DOHH2 (cell line): ENCODE measurements at regions not wholly inside any gene's neighbourhood (a gene's known extent, or its start where the extent isn't known, plus 50 kb on each side); places are given as distances from the start of the nearest gene placed in this dataset.

Experiments
- H3F3A ChIP-seq: fragments of 200-600 bp; sonication (generic), shearing (Covaris generic); 2 replicates; pipeline ENCODE4 v1.6.0; 2016; ENCODE audit warnings: antibody characterized with exemption, mild to moderate bottlenecking; ENCODE audit not compliant: control insufficient read depth, insufficient read depth
- H3K27ac ChIP-seq: fragments of 200-600 bp; sonication (generic); 2 replicates; pipeline ENCODE4 v1.5.1; 2014; ENCODE audit warnings: low read depth, mild to moderate bottlenecking, low read length, moderate library complexity
- H3K27me3 ChIP-seq: fragments of 200-600 bp; sonication (generic); 2 replicates; pipeline ENCODE4 v1.6.1; 2014; ENCODE audit warnings: mild to moderate bottlenecking, low read length, mixed read lengths; ENCODE audit not compliant: control insufficient read depth
- H3K36me3 ChIP-seq: fragments of 200-600 bp; sonication (generic); 2 replicates; pipeline ENCODE4 v1.6.1; 2014; ENCODE audit warnings: mild to moderate bottlenecking, low read length, moderate library complexity, mixed read lengths; ENCODE audit not compliant: control insufficient read depth
- H3K4me1 ChIP-seq: fragments of 200-600 bp; sonication (generic); 2 replicates; pipeline ENCODE4 v1.6.1; 2014; ENCODE audit warnings: mild to moderate bottlenecking, low read length, mixed read lengths; ENCODE audit not compliant: control insufficient read depth
- H3K4me2 ChIP-seq: fragments of 200-600 bp; sonication (generic); 2 replicates; pipeline ENCODE4 v1.6.0; 2014; ENCODE audit warnings: mild to moderate bottlenecking, low read length, moderate library complexity
- H3K4me3 ChIP-seq: fragments of 200-600 bp; sonication (generic); 2 replicates; pipeline ENCODE4 v1.5.1; 2014; ENCODE audit warnings: mild to moderate bottlenecking, low read length, mixed read lengths
- H3K79me2 ChIP-seq: fragments of 200-600 bp; sonication (generic); 2 replicates; pipeline ENCODE4 v1.6.1; 2014; ENCODE audit warnings: mild to moderate bottlenecking, low read length, mixed read lengths; ENCODE audit not compliant: control insufficient read depth
- H3K9me2 ChIP-seq: fragments of 200-600 bp; sonication (generic); replicated peaks from 2 replicates; pipeline ENCODE4 v1.6.1; 2014; ENCODE audit warnings: mild to moderate bottlenecking, low read length, mixed read lengths; ENCODE audit not compliant: control insufficient read depth
- H3K9me3 ChIP-seq: fragments of 200-600 bp; sonication (generic); 2 replicates; pipeline ENCODE4 v1.6.1; 2014; ENCODE audit warnings: antibody characterized with exemption, low read length, mixed read lengths; ENCODE audit not compliant: control insufficient read depth, insufficient read depth
- H4K20me1 ChIP-seq: fragments of 200-600 bp; sonication (generic); 2 replicates; pipeline ENCODE4 v1.6.0; 2014; ENCODE audit warnings: low read depth, mild to moderate bottlenecking, antibody characterized with exemption, low read length, moderate library complexity; ENCODE audit not compliant: control insufficient read depth, insufficient read depth
- EZH2phosphoT487 ChIP-seq: fragments of 200-600 bp; sonication (generic); IDR thresholded peaks from 2 replicates; pipeline ENCODE4 v1.6.1; 2017; ENCODE audit warnings: borderline replicate concordance, mild to moderate bottlenecking, antibody characterized with exemption, low read length, moderate library complexity, mixed read lengths
- TF ChIP-seq, protein P1 (sequence below): fragments of 200-600 bp; sonication (generic); IDR thresholded peaks from one replicate; pipeline ENCODE4 v1.5.1; 2014; ENCODE audit warnings: antibody characterized with exemption, mild to moderate bottlenecking, low read depth, low read length; ENCODE audit not compliant: poor library complexity, severe bottlenecking

DNA sequence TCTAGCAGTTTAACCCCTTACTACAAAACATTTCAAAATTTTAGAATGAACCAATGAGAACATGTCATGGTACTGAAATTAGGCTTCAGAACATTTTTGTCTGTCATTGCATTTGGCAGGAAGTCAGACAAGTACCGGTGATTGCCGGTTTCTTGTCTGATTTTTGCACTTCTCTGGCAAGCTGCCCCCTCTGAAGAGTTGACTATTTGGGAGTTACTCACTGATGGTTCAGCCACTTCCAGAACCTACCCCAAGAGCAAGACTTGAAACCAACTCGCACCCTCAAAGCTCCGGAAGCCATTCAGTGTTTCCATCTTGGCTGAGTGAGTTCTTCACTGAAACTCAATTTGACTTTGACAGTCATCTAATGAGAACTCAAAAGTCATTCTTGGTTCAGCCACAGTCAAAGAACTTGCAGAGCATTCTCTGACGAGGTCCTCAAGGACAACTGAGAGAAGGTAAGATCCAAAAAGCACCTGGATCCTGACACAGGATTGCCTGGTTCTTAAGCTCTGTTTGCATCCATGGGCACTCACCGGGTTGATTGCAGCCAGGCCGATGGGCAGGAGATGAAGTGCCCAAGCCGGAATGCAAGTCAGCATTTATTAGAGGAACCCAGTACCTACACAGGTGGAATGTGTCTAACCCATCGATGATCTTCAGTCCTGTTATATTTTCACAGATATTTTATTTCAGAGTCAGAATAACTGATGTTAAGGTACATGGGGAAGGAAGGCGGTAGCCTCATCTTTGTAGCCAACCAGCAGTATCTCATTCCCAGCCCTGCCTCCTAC is 93.6 kb downstream of the USP22 start:
- H3K9me2 ChIP-seq: no peaks in the 10 kb centered on the region
- no peak overlapping the region for H3K4me3 ChIP-seq
- H3K27ac ChIP-seq: no peak overlapping the region
- TF ChIP-seq, protein P1, sequence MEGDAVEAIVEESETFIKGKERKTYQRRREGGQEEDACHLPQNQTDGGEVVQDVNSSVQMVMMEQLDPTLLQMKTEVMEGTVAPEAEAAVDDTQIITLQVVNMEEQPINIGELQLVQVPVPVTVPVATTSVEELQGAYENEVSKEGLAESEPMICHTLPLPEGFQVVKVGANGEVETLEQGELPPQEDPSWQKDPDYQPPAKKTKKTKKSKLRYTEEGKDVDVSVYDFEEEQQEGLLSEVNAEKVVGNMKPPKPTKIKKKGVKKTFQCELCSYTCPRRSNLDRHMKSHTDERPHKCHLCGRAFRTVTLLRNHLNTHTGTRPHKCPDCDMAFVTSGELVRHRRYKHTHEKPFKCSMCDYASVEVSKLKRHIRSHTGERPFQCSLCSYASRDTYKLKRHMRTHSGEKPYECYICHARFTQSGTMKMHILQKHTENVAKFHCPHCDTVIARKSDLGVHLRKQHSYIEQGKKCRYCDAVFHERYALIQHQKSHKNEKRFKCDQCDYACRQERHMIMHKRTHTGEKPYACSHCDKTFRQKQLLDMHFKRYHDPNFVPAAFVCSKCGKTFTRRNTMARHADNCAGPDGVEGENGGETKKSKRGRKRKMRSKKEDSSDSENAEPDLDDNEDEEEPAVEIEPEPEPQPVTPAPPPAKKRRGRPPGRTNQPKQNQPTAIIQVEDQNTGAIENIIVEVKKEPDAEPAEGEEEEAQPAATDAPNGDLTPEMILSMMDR: no peak
- TF ChIP-seq EZH2phosphoT487: no peak
- H3K9me3 ChIP-seq: no peaks in the 10 kb centered on the region
- peaks cover 5% of the 10 kb centered on the region; the same call in 1 of the 2 replicates for H3K27me3 ChIP-seq
- H3K36me3 ChIP-seq: no peaks in the 10 kb centered on the region
- no peaks in the 10 kb centered on the region for H3K79me2 ChIP-seq
- no peaks in the 10 kb centered on the region for H3K4me1 ChIP-seq
- no peak overlapping the region for H3K4me2 ChIP-seq
- H3F3A ChIP-seq: no peaks in the 10 kb centered on the region
- no peaks in the 10 kb centered on the region for H4K20me1 ChIP-seq
